LoVo (cell line): ENCODE measurements at regions not wholly inside any gene's neighbourhood (a gene's known extent, or its start where the extent isn't known, plus 50 kb on each side); places are given as distances from the start of the nearest gene placed in this dataset.
"Not testable (repeated sequence)": the region's sequence is repeated elsewhere in the genome, so short reads cannot be mapped to it uniquely, and the experiment has no call there.

ENCODE experiments used
- DNase-seq: peaks from one replicate; pipeline ENCODE4 v3.0.0-alpha.2; 2016; ENCODE audit warnings: low spot score

- DNase-seq, result no peak
These were observed 55.3 kb downstream of the RPL10L start for GRCh38 chr14:46596236-46596635.

- DNase-seq, result no peak
These were observed 68.8 kb downstream of the RPL10L start for GRCh38 chr14:46582826-46583225.

GRCh38 chr14:46581036-46581671 is 70.4 kb downstream of the RPL10L start:
- DNase-seq, result peak; percentile 56

- DNase-seq, result no peak
These were observed 76.6 kb downstream of the RPL10L start for GRCh38 chr14:46574978-46575375.

- no peak for DNase-seq
These were observed 77.2 kb downstream of the RPL10L start for GRCh38 chr14:46574221-46574977.

GRCh38 chr14:46573498-46573897 is 78.1 kb downstream of the RPL10L start:
- no peak for DNase-seq

- DNase-seq, result no peak
These were observed 79.6 kb downstream of the RPL10L start for GRCh38 chr14:46571970-46572369.

- not testable (repeated sequence) for DNase-seq
These were observed 83.4 kb downstream of the RPL10L start for GRCh38 chr14:46568161-46568560.

- DNase-seq, result no peak
These were observed 100.7 kb downstream of the RPL10L start for GRCh38 chr14:46550836-46551235.

- no peak for DNase-seq
These were observed 110.6 kb downstream of the RPL10L start for GRCh38 chr14:46540986-46541385.

GRCh38 chr14:46519121-46519520 is 132.5 kb downstream of the RPL10L start:
- DNase-seq, result no peak

GRCh38 chr14:46508752-46509151 is 142.8 kb downstream of the RPL10L start:
- not testable (repeated sequence) for DNase-seq

GRCh38 chr14:46499521-46499920 is 152.1 kb downstream of the RPL10L start:
- DNase-seq, result no peak

- DNase-seq, result no peak
These were observed 155.2 kb downstream of the RPL10L start for GRCh38 chr14:46496409-46496808.

GRCh38 chr14:46490238-46490685 is 161.3 kb downstream of the RPL10L start:
- DNase-seq, result no peak

- DNase-seq, result no peak
These were observed 163.2 kb downstream of the RPL10L start for GRCh38 chr14:46488374-46488773.

GRCh38 chr14:46487582-46488350 is 163.8 kb downstream of the RPL10L start:
- DNase-seq, result no peak

- DNase-seq, result no peak
These were observed 169.4 kb downstream of the RPL10L start for GRCh38 chr14:46482200-46482599.

GRCh38 chr14:46480817-46481216 is 170.8 kb downstream of the RPL10L start:
- no peak for DNase-seq

GRCh38 chr14:46472261-46472660 is 179.3 kb downstream of the RPL10L start:
- no peak for DNase-seq

GRCh38 chr14:46464341-46464740 is 187.2 kb downstream of the RPL10L start:
- no peak for DNase-seq

- DNase-seq, result no peak
These were observed 199.8 kb downstream of the RPL10L start for GRCh38 chr14:46451800-46452199.

GRCh38 chr14:46444666-46445065 is 206.9 kb downstream of the RPL10L start:
- no peak for DNase-seq
